ENCODE measurements at regions not wholly inside any gene's neighbourhood (a gene's known extent, or its start where the extent isn't known, plus 50 kb on each side); places are given as distances from the start of the nearest gene placed in this dataset.

GRCh38 chr20:50251383-50251748 is 60.7 kb downstream of the CEBPB start:
- ChIA-PET POLR2A (ENCODE audit: unreplicated experiment) (no interaction called here), CTCF (no interaction called here)
- Histone ChIP-seq H3K9me3 (ENCODE audit: low read length) (no peaks in the 10 kb centered on the region), H2AFZ (ENCODE audit: low read length) (no peak overlapping the region), H3K9ac (ENCODE audit: low read length) (no peak overlapping the region), H3K4me2 (ENCODE audit: low read length) (no peak overlapping the region), H4K20me1 (ENCODE audit: low read length) (no peaks in the 10 kb centered on the region), H3K79me2 (ENCODE audit: low read length) (no peaks in the 10 kb centered on the region), H3K36me3 (ENCODE audit: low read depth, low read length) (no peaks in the 10 kb centered on the region), H3K27ac (ENCODE audit: low read length) (no peak overlapping the region), H3K9me2 (replicated peaks; ENCODE audit: low read length) (no peaks in the 10 kb centered on the region), H3F3A (ENCODE audit: low read length, unreplicated experiment) (no peaks in the 10 kb centered on the region), H3K4me1 (ENCODE audit: insufficient read depth, low read length) (peaks cover 30% of the 10 kb centered on the region), H3K4me3 (ENCODE audit: low read length) (no peak overlapping the region), H3K27me3 (ENCODE audit: low read length) (no peaks in the 10 kb centered on the region)
- no peak for DNase-seq
- ATAC-seq = no peak
- intact Hi-C loops (cut with micrococcal nuclease) = no loop called here
- no peak for TF ChIP-seq EZH2phosphoT487 (IDR thresholded peaks at IDR 0.05; ENCODE audit: borderline replicate concordance, low read length)
- no peak for TF ChIP-seq EZH2 (IDR thresholded peaks at IDR 0.05; ENCODE audit: low read length, unreplicated experiment)
- no peak for TF ChIP-seq CTCF (conservative IDR thresholded peaks at IDR 0.05; ENCODE audit: low read depth, low read length)
- BruUV-seq (replicated peaks) = no TSS peak

DNA sequence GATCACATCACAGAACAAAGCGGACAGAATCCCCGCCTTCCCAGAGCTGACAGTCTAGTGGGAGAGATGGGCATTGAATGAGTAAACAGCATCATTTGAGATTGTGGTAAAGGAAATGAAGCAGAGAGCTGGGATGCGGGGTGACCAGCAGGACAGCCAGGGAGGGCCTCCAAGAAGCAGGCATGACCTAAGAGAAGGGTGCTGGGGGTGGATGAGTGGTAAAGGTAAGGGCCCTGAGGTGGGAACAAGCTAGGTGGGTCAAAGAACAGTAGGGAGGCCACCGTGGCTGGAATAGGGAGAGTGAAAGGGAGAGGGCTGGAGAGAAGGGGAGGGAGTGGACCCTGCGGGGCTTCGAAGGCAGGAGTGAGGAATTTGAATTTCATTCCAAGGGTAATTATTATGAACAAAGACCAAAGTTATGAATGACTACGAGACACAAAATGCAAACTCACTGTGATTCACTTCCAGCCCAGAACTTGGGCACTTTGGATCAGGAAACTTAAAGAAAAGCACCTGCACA is 61.4 kb downstream of the CEBPB start:
- Histone ChIP-seq H3K27ac (ENCODE audit: low read length) (peak overlapping the region; percentile 21; the same call in 1 of the 2 replicates), H3F3A (ENCODE audit: low read length, unreplicated experiment) (no peaks in the 10 kb centered on the region), H3K9ac (ENCODE audit: low read length) (no peak overlapping the region), H3K9me3 (ENCODE audit: low read length) (no peaks in the 10 kb centered on the region), H3K9me2 (replicated peaks; ENCODE audit: low read length) (no peaks in the 10 kb centered on the region), H3K79me2 (ENCODE audit: low read length) (no peaks in the 10 kb centered on the region), H4K20me1 (ENCODE audit: low read length) (no peaks in the 10 kb centered on the region), H3K4me2 (ENCODE audit: low read length) (peak overlapping the region; percentile 7; the same call in 1 of the 2 replicates), H3K36me3 (ENCODE audit: low read depth, low read length) (no peaks in the 10 kb centered on the region), H3K4me1 (ENCODE audit: insufficient read depth, low read length) (peaks cover 23% of the 10 kb centered on the region), H3K4me3 (ENCODE audit: low read length) (no peak overlapping the region), H3K27me3 (ENCODE audit: low read length) (no peaks in the 10 kb centered on the region), H2AFZ (ENCODE audit: low read length) (peak overlapping the region; percentile 56)
- ChIA-PET CTCF (no interaction called here), POLR2A (ENCODE audit: unreplicated experiment) (no interaction called here)
- ATAC-seq (peak; percentile 24; the same call in 1 of the 2 replicates), DNase-seq (peak; percentile 48)
- intact Hi-C loops (cut with micrococcal nuclease) = no loop called here
- TF ChIP-seq EZH2phosphoT487 (IDR thresholded peaks at IDR 0.05; ENCODE audit: borderline replicate concordance, low read length) (no peak), EZH2 (IDR thresholded peaks at IDR 0.05; ENCODE audit: low read length, unreplicated experiment) (no peak), CTCF (conservative IDR thresholded peaks at IDR 0.05; ENCODE audit: low read depth, low read length) (no peak)
- no TSS peak for BruUV-seq (replicated peaks)

- no peak for ATAC-seq
- Histone ChIP-seq H3K9me2 (replicated peaks; ENCODE audit: low read length) (no peaks in the 10 kb centered on the region), H3K27ac (ENCODE audit: low read length) (peak overlapping the region; percentile 21; the same call in 1 of the 2 replicates), H4K20me1 (ENCODE audit: low read length) (no peaks in the 10 kb centered on the region), H3K4me2 (ENCODE audit: low read length) (no peak overlapping the region), H3K9ac (ENCODE audit: low read length) (no peak overlapping the region), H3K79me2 (ENCODE audit: low read length) (no peaks in the 10 kb centered on the region), H3K36me3 (ENCODE audit: low read depth, low read length) (no peaks in the 10 kb centered on the region), H2AFZ (ENCODE audit: low read length) (no peak overlapping the region; the same call in 1 of the 2 replicates), H3K4me1 (ENCODE audit: insufficient read depth, low read length) (peaks cover 17% of the 10 kb centered on the region), H3K4me3 (ENCODE audit: low read length) (no peak overlapping the region), H3F3A (ENCODE audit: low read length, unreplicated experiment) (no peaks in the 10 kb centered on the region), H3K9me3 (ENCODE audit: low read length) (no peaks in the 10 kb centered on the region), H3K27me3 (ENCODE audit: low read length) (no peaks in the 10 kb centered on the region)
- intact Hi-C loops (cut with micrococcal nuclease) = no loop called here
- POLR2A ChIA-PET (ENCODE audit: unreplicated experiment) = no interaction called here
- TF ChIP-seq EZH2 (IDR thresholded peaks at IDR 0.05; ENCODE audit: low read length, unreplicated experiment) = no peak
- no peak for TF ChIP-seq CTCF (conservative IDR thresholded peaks at IDR 0.05; ENCODE audit: low read depth, low read length)
- no peak for TF ChIP-seq EZH2phosphoT487 (IDR thresholded peaks at IDR 0.05; ENCODE audit: borderline replicate concordance, low read length)
- CTCF ChIA-PET = no interaction called here
- no TSS peak for BruUV-seq (replicated peaks)
- DNase-seq = no peak
These were observed 62.1 kb downstream of the CEBPB start for GRCh38 chr20:50252701-50253100.
